Stimulated activated naive CD4-positive, alpha-beta T cell treated with Interleukin-2 at 50 U/mL for 16 hours (primary cell): ENCODE measurements at regions not wholly inside any gene's neighbourhood (a gene's known extent, or its start where the extent isn't known, plus 50 kb on each side); places are given as distances from the start of the nearest gene placed in this dataset.

ENCODE experiments used
- DNase-seq: peaks from one replicate; lab custom pipeline; 2025; lab: John Stamatoyannopoulos, UW

DNA sequence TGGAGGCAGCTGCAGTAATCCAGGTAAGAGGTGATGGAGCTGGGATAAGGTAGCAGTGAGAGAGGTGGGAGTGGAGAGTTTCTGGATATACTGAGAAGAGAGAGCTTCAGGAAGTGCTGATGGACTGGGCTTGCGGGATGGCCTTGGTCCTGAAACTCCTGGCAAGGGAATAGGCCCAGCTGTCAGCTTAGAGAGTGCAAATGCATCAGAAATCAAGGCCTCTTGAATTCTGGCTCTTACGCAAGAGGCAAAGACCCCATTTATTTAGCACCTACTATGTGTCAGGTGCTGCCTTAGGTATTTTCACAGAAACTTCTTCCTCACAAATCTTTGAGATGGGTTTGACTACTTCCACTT lies 227.2 kb upstream of the MAP3K1 start:
- DNase-seq: no peak

DNA sequence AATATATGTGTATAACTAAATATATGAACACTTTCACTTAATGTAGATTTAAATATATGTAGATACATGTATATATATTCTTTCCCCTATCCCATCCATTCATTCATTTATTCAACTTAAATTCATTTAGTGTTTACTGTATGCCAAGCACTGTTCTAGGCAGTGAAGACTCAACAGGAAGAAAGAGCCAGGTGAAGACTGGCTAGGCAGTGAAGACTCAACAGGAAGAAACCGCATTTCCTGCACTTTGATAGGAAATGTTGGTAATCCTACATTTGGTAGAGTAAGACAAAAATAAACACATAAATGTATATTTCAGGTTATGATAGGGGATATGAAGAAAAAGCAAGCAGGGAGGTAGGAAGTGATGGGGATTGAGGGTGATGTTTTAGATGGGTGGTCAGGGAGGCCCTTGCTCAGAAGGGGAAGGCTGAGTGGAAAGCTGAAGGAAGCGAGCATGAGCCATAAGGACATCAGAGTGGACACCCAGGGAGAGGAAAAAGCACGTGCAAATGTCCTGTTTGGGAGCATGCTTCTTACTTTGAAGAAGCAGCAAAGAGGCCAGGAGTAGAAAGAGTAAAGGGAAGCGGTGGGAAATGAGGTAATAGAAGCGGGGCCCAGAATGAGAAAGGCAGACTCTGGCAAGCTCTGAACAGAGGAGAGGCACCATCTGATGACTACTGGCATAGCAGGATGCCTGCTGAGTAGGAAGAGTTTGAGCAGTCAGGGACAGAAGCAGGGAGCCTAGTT lies 227.8 kb upstream of the MAP3K1 start:
- no peak for DNase-seq

DNA sequence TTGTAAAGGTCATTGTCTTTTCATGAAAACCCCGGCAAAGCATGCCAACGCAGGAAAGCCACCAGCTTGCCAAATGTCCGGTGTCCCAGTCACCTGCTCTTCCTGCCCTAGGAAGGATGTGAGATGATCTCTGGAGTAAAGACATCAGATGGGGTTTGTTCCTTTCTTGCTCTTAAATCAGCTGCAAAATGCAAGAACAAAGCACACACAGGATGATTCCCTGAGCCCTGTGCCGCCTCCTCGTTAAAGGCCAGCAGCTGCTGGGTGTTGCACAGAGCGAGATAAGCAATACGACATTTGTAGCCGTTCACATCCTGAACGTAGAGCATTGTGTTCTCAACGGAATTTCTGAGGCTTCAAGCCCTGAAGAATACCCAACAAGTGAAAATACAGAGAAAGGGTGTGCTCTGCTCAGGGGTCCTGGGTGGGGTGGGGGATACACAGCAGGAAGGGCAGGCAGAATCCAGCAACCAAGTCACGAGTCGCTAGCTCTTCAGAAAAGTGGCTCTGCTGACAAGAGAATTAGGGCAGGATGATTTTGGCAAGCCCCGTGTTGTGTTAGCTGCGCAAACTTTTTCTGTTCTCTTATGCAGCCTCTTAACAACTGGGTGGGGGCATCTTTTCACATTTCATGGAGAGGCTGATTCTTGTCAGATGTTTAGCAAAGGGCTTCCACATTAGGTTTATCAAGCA lies 229.2 kb upstream of the MAP3K1 start:
- DNase-seq: no peak

DNA sequence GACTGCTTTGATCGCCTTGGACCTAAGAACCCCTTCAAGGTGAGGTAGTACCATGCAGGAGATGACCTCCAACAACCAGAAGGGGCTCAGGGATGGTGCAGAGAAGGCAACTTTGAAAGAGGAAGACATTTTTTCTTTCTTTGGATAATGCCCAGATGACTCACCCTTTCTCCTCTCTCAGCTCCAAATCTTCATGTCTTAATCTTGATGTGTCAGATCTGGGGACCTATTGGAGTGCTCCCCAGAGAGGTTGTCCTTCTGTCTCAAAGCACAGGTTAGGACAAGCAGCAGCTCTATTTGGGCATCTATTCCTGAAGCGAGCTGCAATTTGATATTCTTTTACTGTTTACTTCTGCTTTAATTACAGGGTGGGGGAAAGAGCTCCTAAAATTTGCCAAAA lies 229.9 kb upstream of the MAP3K1 start:
- no peak for DNase-seq

DNA sequence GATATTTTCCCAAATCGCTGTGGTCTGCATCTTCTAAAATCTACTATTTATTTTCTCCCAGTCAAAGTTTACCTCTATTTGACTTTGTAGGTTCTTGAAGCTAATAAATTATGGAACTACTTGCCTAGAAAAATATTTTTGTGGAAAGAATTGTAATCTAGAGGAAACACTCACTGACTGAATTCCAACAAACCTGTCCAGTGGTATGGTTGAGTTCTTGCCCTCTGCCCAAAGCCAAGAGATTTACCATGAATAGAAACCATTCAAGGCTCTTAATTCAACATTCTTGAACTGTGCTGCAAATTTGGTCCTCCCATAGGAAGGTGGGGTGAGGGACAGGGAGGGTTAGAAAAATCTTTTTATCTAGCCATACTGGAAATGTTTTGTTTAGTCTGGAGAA lies 233.9 kb upstream of the MAP3K1 start:
- no peak for DNase-seq

DNA sequence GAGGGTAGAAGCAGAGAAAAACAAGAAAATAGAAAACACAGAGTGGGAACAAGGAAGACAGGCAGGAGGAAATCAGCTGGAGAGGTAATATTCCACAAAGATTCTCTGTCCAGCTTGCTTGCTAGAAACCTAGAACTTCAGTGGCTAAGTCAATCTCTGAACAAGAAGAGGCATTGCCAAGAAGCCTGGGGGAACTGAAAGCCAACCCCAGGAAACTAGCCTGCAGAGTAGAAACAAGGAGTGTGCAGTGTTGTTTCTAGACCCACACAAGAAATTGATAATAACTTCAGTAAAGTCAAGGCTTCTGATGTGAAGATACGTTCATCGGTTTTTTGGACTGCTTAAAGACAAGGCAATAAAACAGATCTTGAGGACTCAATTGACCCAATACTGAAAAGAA lies 234.5 kb upstream of the MAP3K1 start:
- no peak for DNase-seq

DNA sequence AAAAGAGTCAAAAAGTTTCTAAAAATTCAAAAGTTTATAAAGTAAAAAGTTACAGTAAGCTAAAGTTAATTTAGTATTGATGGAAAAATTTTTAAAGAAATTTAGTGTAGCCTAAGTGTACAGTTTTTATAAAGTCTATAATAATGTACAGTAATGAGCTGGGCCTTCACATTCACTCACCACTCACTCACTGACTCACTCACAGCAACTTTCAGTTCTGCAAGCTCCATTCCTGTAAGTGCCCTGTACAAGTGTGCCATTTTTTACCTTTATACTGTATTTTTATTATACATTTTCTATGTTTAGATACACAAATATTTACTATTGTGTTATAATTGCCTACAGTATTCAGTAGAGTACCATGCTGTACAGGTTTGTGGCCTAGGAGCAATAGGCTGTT lies 239.5 kb upstream of the MAP3K1 start:
- DNase-seq: no peak

DNA sequence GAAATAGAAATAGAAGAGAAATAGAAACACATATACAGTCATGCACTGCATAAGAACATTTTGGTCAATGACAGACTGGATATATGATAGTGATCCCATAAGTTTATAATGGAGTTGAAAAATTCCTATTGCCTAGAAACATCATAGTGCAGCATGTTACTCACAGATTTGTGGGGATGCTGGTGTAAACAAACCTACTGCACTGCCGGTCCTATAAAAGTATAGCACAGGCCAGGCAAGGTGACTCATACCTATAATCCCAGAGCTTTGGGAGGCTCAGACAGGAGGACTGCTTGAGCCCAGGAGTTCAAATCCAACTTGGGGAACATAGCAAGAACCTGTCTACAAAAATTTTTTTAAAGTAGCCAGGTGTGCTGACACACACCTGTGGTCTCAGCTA lies 240.6 kb upstream of the MAP3K1 start:
- no peak for DNase-seq

DNA sequence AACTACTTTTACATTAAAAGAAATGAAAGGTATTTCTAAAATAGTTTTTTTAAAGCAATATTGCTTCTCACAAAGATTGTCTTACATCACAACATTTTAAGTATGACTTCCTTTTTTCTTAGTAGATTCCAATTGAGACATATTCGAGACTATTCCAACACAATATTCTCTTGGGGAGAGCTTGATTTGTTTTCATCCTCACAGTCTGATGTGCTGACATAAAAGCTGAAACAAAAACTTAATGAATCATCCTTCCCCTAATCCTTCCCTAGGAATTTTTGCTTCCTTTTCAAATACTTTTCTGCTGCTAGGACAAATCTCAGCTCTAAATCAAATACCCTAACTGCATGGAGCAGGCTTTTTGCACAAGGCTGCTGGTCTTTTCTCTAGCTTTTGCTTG lies 245.8 kb upstream of the MAP3K1 start:
- DNase-seq: no peak

DNA sequence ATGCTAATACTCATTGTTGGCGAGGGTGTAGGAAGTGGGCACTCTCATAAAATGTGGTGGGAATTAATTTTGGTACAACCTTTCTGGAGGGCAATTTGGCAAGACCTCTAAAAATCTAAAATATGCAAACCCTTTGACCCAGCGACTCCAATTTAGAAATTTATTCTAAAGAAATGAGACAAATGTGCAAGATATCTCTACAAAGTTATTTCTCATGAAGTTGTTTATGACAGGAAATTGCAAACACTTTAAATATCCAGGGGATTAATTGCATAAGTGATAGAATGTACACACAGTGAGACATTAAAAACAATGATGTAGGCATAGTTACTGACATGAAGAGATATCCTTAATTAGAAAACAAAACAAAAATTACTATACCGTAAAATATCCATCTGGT lies 246.3 kb upstream of the MAP3K1 start:
- DNase-seq: no peak

DNA sequence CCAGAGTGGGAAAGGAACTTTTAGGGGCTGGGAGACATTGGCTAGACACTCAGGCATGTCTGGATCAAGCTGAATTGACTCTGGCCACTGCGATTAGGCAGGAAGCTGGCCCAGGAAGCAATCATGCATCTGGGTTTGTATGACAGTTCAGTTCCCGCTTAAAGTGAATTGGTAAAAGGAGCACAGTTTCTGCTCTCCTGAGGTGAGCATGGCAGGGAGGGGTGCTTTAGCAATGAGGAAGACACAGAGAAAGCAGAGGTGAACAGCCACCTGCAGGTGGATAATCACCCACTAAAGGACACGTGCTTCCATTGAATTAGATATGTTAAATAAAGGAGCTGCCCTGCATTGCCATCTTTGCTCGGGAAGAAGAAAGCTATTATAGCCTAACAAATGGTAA lies 248.1 kb upstream of the MAP3K1 start:
- no peak for DNase-seq

DNA sequence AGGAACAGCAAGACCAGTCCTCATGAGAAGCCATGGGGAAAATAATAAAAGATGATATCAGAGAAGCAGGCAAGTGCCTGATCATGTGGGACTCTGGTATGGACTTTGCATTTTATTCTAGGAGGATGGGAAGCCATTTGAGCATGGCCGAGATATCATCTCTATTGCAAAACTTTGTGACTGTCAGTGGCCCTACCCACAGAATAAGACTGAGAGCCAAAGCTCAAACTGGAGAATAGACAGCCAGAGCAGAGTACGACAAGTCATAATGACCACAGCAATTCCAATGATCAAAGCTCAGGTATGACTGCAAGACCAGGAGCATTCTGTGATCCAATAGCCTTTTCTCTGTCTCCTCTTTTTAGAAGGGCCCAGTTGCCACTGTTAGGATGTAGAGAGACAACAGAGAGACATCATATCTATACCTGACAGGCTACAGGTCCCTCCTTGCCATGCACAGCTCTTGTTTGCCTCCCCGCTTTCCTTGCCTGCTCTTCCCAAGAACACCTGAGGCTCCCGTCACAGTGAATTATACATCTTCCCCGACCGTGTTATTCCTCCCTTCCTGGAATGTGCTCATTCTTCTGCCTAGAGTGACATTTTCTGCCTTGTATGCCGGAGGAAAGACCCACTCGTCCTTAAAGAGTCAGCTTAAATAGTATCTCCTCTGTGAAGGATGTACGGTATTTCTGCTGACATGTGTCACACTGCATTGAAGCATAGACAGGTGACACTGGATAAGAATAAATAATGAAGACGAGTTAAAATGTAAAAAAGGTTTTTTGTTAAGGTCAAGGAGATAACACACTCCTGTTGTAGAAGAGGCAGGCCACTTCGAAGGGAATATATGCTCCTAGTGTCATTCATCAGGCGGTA lies 248.7 kb upstream of the MAP3K1 start:
- no peak for DNase-seq

DNA sequence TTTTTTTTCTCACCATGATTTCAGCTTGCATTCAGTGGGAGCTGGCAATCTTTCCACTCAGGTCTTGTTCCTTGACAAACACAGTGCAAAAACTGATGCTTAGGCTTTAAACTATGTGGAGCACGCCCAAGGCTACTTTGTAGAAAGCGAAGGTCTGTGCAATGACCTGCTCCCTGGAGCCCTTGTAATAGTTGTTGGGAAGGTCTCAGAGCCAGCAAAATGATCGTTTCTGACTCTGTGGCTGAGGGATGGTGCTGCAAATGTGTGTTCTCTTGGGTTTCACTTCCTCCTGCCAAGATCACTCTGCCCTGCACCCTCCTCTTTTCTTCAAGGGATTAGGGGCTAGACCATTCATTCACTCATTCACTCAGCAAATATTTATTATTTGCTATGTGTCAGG lies 249.7 kb upstream of the MAP3K1 start:
- no peak for DNase-seq

DNA sequence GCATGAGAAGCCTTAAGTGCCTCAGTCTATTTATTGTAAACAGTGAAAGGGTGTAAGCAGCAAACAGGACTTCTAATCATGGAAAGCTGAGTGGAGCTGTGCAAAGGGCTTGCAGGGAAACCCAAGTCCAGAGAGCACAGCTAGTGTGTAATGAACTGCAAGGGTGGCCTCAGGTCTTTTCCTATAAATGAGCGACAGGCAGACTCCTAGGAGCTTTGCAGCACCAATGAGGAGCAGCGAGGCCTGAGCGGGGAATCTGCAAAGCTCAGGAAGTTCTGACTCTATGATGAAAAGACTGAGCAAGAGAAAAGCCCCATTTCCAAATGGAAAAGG lies 250.1 kb upstream of the MAP3K1 start:
- DNase-seq: no peak

DNA sequence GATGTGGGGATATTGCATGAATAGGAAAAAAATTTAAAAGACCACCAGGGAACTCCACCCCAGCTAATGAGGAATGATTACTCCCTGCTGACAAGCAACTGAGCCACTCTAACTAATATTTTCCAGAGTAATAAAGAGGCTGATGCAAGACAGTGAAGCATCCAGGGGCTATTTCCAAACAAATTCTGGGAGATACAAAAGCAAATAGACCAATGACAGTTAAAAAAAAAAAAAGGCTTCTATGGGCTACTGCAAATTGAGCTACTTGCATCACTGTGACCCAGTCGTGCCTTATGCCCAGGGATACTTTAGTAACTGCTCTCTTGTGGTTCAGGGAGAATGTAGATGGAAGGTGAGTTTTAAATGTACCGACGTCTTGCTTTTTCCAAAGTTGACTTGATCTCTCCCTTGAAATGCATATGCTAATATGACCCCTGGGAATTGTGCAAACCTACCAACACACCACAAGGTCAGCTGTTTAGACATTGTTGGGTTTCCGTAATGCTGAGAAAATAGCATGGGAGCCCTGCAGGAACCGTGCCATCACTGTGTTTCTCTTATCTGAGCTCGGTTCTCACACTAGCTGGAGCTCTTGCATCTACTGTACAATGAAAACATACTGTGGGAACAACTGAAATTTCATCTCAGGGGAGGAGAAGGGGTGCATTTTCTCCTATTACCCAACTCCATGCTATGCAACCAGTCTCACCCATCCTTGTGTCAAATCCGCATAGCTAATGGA lies 250.6 kb upstream of the MAP3K1 start:
- no peak for DNase-seq

DNA sequence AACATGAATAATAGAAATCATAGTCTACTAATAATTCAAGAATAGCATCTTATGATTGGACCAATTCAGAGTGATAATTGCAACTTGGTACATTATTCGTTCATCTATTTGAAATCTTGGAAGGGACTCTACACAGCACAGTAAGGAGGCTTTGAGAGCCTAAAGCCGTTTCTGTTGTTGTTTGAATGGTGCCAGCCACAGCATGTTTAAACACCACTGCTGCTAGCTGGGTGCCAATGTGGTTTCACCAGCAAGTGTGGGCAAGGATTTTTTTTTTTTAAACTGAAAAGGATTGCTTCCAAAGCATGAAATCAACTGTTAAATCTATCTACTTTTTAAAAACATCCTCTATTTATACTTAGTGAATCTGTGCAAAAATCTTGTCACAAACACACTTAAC lies 253.9 kb upstream of the MAP3K1 start:
- no peak for DNase-seq

DNA sequence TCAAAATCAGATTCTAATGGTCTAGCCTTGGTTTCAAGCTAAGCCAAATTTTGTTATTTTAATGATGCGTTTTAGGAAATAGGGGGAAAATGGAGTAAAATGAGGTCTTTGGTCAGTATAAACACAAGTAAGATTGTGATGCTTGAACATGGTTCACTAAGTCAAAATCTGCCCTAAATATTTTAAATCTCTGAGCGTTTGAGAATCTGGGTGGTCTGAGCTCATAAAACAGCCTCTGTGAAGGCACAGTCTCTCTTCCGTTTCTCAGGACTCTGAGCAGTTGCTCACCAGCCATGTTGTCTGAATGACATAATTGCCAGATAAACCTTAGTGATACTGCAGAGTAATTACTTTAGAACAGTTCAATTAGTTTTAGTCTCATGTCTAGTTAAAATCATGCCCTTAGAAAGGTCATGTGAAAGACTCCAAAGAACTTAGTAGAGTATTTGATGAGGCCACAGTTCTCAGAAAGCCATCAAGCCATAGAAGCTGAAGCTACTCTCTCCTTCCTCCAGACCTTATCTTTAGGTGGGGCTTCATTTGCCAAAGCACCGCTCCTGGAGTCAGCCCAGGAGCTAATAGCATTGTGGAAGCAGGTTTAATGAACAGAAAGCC lies 257.1 kb upstream of the MAP3K1 start:
- DNase-seq: no peak

DNA sequence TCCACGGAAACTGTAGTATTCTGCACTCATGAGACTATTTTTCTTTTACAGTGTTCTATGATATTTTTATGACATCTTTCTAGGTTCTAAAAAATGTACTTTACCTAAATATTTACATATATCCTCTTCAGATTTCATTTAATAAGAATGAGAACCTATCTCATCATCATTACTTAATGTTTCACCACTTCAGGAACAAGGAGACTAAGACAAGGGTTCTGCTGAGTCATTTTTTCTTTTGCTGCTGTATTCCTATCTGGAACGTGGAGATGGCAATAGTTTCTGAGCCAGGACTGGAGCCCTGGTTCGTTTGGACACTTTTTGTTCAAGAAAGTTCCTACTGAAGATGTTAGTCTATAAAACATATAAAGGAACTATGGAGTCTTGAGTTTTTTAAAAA lies 258.2 kb upstream of the MAP3K1 start:
- no peak for DNase-seq

DNA sequence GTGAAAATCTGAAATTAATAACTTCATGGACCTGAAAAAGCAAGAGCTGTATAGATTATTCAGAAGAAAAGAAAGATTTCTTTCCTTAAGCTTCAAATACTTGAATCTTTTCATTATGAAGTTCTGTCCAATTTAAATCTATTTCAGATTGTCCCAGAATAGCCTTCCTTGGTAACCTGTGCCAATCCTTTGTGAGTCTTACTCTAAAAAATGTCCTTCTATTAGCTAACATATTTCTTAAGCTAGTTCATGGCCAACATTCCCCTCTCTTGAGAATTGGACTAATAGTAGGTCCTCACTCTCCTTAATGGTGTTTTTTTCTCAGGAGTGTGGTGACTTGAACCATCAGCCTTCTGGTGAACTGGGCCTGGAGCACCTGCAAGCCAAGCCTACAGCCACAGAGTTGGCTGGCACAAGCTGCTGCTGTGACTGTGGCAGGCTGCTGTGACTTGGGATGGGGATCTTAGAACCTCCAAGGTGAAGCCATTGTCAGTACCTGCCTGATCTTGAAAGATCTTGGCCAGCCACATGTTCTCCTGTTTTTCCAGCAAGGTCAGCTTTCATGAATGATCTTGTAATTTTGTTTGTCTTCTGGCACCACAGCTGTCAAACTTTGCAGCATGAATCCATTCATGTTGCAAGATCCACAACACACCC lies 262.6 kb upstream of the MAP3K1 start:
- no peak for DNase-seq

DNA sequence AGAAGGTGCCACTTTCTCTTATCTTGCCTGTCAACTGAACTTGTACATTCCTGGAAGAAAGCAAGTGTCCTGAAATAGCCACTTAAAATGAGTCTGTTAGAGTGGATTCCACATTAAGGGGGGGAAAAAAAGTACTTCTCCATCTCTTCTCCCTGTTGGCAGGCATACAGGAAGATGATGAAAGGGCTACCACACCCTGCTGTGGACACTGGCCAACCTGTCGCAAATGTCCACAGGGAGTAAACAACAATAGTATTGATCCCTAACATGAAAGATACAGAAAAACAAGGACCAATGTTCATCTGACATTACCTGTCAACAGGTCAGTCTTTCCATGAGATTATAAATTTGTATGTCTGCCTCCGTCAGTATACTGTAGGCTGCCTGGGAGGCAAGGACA lies 265.1 kb upstream of the MAP3K1 start:
- no peak for DNase-seq

DNA sequence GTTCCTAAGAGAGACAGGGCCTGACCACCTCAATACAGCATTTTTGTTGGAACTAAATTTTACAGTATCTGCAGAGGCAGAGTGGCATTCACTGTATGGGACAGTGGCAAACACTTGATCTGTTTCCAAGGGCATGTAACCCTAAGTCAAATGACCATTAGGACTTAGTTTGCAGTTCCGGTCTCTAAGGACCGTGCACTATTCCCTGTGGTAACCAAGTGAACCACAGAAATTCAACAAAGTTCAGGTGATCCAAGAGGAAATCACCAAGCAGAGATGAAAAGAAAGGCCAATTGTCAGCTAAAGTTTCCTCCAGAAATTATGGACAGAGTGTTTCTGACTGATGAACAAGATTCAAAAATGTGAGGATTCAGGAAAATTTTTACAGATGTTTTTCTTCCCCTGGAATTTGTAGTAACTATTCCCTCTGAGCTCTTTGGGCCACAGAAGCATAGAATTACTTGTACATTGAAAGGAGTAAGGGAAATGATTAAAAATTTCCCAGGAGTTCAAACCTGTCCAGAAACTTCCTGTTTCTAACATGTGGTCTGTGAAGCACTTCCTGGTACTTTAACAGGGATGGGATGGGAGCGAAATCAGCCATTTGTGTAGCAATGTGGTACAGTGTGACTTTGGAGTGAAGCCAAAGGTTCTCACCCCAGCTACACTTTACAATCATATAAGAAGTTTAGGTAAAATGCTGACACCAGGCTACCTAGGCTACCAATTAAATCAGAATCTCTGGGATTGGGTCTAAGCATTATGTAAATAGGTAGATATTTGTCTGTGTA lies 266.1 kb upstream of the MAP3K1 start:
- no peak for DNase-seq
